ENCODE measurements at regions not wholly inside any gene's neighbourhood (a gene's known extent, or its start where the extent isn't known, plus 50 kb on each side); places are given as distances from the start of the nearest gene placed in this dataset.
"Not testable (repeated sequence)": the region's sequence is repeated elsewhere in the genome, so short reads cannot be mapped to it uniquely, and the experiment has no call there.

DNA sequence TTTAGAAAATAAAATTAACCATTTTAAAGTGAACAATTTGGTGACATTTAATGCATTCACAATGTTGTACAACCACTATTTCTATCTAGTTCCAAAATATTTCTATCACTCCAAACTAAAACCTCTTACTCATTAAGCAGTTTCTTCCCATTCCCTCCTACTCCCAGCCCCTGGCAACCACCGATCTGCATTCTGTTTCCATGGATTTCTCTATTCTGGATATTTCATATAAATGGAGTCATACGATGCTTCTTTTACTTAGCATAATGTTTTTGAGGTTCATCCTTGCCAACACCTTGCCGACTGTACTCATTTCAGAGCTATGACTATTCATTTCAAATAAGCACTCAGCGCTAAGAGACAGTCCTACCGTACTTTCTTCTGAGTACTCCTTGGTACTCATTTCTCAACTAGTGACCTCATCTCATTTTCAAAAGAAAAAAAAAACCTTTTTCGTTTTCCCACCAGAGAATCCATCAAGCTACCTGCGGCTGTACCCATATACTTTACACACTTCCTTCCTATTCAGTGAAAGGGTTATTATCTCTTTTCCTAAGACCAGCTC is 259.2 kb downstream of the UTRN start:
- no peak for DNase-seq

DNA sequence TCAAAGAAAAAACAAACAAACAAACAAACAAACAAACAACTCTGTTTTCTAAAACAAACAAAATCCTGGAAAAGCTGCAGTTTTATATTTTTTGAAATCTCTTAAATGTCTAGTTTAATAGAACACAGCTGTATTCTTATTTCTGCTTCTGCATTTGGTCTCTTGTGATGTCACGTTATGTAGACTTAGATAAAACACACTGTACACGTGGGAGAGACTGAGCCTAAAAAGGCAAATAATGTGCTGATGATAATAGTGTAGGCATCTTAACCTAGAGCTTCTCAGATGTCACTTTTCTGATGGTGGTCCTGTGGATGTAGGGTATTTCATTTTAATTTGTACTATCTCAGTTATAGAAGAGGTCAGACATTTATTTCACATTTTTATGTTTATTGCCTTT is 261.7 kb downstream of the UTRN start:
- DNase-seq: no peak

DNA sequence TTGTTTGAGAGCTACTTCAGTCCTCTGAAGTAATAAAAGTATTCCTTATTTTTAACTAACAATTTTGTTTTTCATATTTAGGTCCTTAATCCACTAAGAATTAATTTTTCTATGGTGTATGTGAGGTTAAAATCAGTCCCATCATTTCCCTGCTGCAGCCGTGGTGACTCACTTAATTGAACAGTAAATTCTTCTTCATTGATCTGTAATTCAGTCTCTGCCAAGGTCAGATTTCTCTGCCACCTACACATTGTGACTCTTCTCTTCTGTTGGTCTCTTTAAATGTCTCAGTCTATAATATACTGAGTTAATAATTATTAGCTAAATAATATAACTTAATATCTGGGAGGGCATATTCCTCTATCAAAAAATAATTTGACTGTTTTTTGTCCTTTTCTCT is 262.3 kb downstream of the UTRN start:
- no peak for DNase-seq

DNA sequence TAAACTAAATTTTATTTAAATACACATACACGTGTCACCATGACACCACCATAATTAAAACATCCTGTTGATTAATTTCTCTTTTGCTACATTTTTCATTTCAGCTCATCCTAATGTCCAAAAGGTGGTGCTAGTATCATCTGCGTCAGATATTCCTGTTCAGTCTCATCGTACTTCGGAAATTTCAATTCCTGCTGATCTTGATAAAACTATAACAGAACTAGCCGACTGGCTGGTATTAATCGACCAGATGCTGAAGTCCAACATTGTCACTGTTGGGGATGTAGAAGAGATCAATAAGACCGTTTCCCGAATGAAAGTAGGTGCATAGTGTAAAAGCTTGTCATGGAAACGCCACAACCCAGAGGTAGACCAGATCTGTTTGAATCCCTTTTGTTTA is 263.4 kb downstream of the UTRN start:
- no peak for DNase-seq

DNA sequence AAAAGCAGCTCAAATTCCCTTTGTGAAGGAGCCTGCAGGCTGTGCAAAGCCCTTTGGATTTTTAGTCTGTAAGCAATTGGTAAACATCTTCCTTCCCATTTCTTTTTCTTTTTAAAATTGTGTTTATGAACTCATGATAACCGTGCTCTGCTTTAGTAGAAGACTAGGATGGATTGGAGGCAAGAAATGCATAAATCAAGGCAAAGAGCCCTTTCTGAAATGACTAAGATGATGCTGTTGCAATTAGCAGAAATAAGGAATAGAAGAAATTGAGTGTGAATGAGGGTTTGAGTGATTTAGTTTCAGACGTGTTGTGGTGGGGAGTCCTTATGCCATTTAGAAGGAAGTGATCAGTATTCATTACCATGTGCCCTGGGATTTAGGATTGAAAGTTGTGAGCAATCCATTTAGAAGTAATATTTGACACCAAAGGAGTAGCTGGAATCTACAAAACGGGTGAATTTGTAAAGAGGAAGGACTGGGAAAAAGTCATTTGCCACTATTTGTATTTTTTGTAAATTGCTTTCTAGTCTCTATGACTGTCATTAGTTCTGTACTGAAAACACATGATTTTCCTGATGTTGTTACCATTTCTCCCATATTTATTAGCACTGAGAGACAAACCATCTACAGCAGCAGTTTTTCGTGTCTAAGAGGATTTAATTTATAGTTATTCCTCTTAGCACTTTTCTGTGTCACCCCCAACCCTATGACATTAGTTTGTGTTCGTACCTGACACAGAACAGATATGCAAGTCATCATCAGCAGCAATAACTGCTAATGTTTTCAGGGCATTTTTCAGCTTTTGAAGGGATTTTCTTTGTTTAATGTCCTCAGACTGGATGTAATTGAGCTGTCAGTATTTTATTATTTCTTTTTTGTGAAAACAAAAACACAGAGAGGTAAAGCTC is 265.0 kb downstream of the UTRN start:
- DNase-seq: no peak

DNA sequence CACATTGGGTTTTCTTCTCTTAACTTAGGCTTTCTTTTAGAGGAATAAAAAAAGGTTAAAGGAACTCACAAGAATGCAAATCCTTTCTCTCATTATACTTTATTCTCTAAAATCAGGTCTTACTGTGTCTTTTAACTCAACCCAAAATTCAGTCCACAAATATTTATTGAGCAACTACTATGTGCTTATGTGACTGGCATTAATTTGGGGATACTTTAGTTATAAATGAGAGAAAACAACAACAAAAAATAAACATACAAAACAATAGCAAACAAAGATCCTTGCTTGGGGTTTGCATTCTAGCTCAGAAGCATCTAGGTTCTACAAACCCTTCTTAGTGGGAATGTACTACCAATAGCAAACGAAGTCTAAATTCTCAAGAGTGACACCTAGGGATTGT is 266.2 kb downstream of the UTRN start:
- DNase-seq: no peak

DNA sequence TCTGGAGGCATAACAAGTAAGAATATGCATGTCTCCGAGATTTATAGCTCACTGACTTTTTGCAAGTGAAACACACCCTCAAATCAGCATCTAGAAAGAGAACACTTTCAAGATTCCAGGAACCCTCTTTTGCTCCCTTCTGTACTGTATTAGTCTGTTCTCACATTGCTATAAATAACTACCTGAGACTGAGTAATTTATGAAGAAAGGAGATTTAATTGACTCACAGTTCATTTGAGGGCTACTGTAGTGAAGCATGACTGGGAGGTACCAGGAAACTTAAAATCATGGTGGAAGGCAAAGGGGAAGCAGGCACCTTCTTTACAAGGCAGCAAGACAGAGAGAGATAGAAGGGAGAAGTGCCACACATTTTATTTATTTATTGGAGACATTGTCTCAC is 269.9 kb downstream of the UTRN start:
- DNase-seq: no peak

DNA sequence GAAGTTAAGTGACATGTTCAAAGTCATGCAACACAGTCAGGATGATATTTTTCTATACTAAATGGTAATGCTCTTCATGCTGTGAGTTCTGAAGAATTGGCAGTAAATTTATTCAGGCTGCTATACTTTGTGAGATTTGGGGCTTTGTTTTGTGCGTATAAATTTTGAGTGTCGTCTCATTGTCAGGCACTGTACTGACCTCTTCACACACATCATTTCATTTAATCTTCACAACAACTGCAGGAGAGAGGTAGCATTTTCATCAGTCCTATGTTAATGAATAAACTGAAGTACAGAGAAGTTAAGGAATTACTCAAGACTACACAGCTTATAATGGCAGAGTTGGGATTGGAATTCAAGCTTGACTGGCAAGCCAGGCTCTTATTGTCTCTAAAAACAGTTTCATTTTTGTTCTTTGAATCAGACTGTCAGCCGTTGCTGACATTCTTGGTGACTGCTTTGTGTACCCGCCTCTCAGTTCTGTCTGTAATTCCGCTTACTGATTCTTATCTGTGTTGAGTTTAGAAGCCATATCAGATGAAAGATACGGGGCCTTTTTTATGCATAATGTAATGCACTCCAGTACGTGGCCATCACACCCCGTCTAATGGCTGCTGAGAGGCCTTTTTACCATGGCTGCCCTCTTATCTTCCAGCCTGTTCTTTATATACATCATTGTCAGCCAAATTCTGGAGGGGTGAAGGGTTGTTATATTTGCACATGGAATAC is 274.9 kb downstream of the UTRN start:
- DNase-seq: no peak

DNA sequence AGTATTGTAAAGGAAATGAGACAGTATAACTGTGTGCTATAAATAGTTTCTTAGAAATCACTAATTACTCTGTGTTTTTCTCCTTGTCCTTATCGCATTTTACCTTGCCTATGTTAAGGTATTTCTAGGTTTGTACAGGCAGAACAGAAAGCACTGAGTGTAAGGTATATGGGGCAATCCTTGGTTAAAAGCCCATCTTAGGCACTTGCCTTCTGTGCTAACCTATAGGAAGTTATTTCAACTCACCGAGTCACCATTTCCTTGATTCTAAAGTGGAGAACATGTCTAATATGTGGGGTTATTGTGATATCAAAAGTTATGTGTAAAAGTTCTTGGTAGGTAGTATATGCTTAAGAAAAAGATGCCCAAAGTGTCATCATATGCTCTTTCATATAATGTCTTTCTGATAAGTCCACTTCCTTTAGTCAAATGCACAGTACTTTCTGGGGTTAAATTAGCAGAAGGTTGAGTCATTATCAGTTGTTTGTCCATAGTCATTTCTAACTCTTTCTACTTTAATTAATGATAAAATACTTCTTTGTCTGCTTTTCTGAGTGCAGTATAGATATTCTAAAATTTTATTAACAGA is 276.4 kb downstream of the UTRN start:
- no peak for DNase-seq

DNA sequence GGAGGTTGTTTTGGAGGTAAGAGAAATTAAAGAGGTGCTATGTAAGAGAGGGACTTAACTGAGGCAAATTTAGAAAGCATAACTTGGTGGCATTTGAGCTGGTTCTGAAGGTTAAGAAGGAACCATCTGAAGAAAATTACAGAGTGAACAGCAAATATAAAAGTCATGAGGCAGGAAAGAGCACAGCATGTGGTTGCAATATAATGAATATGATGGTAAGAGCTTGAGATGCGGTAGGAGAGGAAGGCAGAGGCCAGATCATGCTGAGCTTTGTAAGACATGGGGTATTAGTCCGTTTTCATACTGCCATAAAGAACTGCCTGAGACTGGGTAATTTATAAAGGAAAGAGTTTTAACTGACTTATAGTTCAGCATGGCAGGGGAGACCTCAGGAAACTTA is 279.1 kb downstream of the UTRN start:
- no peak for DNase-seq

DNA sequence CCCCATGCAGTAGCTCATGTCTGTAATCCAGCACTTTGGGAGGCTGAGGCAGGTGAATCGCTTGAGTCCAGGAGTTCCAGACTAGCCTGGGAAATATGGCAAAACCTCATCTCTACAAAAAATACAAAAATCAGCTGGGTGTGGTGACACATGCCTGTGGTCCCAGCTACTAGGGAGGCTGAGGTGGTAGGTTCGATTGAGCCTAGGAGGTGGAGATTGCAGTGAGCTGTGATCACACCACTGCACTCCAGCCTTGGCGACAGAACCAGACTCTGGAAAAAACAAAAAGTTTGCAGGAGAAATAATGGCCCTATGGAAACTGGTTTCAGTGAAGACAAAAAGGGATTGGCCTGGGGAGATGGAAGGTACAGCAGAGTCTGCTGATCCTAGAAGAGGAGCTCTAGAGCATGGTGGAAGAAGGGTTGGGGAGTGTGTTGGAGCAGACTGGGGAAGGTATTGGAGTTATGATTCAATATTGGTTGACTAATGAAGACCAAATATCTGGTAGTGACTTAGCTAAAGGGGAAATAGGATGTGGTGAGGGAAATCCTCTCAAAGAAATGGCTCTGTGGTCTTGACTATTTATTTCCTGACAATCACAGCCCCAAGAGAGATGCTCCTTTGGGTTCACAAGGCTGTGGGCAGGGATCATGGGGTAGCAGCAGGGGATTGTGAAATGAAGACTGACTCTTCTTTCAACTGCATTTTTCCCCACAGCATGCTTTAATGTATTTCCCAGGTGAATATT is 281.9 kb downstream of the UTRN start:
- DNase-seq: no peak

DNA sequence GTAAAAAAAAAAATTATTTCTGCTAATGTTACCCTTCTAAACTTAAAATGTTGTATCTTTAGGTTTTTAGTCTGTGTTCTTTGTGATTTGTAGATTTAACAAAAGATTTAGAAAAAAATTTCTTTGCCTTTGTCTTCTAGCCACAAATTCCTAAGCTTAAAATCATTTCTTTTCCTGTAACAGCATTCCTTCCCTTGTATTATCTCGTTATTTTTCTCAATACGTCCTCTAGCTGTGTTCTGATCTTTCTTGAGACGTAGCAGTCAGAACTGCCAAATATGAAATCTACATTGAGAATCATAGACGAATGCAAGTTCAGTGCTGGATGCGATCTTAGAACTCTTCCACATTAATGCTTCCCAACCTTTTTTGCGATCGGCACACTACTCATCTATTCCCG is 283.1 kb downstream of the UTRN start:
- DNase-seq: no peak

DNA sequence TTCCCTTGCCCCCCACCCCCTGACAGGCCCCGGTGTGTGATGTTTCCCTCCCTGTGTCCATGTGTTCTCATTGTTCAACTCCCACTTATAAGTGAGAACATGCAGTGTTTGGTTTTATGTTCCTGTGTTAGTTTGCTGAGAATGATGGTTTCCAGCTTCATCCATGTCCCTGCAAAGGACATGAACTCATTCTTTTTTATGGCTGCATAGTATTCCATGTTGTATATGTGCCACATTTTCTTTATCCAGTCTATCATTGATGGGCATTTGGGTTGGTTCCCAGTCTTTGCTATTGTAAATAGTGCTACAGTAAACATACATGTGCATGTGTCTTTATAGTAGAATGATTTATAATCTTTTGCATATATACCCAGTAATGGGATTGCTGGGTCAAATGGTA is 287.4 kb downstream of the UTRN start:
- DNase-seq: not testable (repeated sequence)

DNA sequence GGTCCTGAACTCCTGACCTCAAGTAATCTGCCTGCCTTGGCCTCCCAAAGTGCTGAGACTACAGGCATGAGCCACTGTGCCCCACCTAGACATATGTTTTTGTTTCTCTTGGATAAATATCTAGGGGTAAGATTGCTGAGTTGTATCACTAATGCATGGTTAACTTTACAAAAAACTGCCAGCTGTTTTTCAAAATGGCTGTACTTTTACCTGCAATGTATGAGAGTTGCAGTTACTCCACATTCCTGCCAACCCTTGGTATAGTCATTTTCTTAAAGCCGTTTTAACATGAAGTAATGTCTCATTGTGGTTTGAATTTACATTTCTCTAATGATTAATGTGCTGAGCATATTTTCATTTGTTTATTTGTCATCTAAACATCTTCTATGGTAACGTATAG is 289.7 kb downstream of the UTRN start:
- DNase-seq: no peak

DNA sequence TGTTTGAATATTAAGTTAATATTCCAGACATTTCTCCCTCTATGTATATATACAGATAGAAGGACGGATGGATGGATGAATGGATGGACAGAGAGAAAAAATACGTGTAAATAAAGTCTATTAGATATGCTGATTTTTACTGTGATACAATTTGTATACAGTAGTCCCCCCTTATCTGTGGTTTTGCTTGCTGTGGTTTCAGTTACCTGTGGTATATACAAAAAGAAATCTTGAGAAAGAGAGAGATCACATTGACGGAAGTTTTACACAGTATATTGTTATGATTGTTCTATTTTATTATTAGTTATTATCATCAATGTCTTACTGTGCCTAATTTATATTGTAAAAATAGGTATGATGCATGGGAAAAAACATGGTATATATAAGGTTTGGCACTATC is 290.2 kb downstream of the UTRN start:
- no peak for DNase-seq

DNA sequence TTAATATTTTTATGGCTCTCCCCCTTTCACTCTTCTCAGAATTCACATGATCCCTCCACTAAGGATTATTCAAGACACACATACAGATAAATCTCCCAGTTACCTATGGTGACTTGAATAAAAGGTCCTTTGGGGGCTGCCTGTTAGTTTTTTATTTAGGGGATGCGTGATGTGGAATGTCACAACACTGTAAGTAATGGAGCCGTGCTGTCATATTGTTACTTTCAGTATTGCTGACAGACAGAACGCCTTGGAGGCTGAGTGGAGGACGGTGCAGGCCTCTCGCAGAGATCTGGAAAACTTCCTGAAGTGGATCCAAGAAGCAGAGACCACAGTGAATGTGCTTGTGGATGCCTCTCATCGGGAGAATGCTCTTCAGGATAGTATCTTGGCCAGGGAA is 291.7 kb downstream of the UTRN start:
- no peak for DNase-seq

DNA sequence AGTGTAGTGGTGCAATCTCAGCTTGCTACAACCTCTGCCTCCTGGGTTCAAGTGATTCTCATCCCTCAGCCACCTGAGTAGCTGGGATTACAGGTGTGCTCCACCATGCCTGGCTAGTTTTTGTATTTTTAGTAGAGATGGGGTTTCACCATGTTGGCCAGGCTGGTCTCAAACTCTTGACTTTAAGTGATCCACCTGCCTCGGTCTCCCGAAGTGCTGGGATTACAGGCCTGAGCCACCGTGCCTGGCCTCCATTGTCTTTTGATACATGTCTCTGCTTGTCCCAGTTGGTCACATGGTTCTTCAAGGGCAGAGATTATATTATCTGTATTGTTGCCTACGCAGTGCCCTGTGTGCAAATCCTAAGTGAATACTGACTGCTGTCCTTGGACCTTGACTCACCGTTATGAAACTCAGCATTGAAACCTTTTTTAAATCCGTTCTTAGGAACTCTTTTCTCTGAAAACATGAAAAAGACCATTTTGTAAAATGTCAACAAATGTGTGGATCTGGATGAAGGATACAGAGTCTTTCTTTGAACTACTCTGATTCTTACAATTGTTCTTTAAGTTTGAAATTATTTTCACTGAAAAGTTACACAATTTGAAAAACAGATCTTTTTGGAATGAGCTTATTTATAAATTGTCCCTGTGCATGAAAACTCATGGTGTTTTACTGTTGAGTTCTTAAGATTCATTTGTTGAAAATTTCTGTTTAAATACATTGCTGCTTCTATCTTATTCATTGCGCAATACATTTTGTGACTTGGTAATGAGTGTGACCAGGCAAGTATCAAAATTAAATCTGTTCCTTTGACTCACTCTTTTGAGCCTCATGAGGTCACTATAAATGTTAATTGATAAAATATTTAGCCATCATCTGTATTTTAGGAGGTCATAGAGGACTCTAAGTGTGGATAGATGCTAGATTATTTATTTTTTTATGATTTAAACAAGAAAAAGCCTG is 293.5 kb downstream of the UTRN start:
- DNase-seq: no peak

DNA sequence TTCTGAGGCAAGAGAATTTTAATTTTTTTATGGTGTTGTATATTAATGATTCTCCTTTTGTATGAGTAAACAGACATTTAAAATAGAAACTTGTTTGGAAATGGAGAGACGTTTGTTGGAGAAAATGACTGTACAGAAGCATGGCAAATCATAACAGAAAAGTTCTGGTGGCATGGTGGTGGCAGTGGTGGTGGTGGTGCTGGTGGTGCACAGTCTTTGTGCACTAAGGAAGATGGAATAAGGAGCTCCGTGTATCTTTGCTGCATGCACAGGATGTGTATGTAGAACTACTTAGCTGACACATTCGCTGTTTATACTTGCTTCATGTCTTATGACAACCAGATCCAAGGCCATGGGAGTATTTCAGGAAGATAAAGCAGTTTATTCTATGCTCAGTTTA is 294.9 kb downstream of the UTRN start:
- no peak for DNase-seq

DNA sequence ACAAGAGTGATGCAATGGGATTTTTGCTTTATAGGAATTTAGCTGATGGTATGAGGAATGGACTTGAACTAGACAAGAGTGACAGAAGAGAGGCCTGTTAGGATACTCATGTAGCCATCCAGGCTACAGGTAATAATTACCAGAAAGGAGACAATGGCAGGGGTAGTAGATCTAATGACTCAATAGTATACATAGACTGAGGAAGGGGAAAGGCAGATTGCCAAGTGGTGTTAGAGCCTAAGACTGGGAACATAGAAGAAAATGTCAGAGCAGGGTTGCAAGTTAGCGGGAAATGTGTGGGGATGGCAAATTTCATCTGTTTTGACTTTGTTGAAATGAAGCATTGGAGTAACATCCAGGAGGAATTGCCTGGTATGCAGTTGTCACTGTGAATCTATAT is 295.6 kb downstream of the UTRN start:
- no peak for DNase-seq

DNA sequence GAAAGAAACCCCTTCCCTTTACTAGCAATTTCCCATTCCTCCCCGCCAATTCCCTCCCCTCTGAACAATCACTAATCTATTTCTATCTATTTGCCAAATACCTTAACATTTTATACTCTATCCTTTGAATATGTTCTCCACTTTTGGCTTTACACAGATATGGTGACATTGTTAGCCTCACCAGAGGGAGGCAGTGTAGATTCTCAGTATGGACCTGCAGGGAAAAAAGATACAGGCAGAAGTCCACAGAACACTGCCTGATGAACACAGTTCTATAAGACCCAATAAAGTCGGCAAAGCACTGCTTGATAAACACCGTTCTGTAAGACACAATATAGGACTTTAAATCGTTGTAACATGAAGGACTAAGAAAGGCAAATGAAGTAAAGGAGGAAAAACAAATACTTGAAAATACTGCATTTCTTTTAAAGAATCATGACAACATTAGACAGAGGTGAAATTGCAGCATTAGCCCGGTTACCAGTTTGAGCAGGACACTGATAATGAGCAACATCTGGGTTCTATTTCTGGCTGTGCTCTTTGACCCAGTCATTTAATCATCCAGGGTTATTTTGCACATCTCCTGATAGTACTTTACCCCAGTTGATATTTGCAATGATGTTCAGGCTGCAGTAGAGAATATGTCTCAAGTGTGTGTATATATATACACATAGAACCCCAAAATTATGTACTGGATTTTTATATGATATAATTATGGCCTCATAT is 296.8 kb downstream of the UTRN start:
- DNase-seq: no peak

Data from GOT3 (cell line).